ENCODE measurements at regions not wholly inside any gene's neighbourhood (a gene's known extent, or its start where the extent isn't known, plus 50 kb on each side); places are given as distances from the start of the nearest gene placed in this dataset.

DNA sequence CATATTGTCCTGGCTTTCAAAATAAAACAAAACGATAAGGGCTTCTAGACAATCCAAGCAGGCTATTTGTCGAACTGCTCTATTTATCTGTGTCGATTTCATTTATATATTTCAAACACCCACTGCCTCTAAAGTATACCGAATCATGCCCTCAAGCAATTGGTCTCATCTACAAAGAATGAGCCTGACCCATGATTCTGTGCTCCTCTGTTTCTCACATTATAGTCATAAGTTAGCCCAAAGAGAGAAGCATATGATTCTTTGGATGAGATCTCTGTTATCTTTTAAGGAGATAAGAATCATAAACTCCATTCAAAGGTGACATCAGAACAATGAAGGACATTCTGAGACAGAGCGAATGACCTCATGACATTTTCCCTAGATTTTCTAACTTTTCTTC is 191.1 kb downstream of the MAP2K6 start:
- DNase-seq, result no peak

DNA sequence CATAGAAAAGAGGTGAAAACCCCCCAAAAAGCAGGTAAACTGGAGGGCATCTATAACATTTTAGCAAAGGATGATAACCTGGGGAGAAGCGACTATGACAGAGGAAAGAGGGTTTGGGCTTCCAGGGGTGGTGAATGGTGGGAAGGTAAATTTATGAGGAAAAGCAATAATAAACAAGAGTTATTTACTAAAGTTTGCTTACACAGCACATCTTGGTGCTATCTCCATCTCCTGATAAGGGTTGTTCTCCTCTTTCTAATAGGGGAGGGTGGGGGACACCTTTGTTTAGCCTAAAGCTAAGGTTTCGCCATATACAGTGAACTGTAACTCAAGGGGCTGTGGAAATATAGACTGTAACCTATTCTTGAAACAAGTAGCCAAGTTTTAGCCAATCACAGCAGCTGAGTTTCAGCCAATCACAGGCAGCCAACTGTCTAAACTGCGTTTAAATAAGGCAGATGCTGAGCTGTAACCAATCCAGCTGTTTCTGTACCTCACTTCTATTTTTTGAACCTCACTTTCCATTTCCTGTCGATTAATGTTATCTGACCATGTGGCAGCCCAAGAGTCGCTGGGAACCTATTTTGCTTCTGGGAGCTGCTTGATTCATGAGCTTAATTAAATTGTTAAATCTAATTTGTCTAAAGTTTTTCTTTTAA is 191.8 kb downstream of the MAP2K6 start:
- no peak for DNase-seq

DNA sequence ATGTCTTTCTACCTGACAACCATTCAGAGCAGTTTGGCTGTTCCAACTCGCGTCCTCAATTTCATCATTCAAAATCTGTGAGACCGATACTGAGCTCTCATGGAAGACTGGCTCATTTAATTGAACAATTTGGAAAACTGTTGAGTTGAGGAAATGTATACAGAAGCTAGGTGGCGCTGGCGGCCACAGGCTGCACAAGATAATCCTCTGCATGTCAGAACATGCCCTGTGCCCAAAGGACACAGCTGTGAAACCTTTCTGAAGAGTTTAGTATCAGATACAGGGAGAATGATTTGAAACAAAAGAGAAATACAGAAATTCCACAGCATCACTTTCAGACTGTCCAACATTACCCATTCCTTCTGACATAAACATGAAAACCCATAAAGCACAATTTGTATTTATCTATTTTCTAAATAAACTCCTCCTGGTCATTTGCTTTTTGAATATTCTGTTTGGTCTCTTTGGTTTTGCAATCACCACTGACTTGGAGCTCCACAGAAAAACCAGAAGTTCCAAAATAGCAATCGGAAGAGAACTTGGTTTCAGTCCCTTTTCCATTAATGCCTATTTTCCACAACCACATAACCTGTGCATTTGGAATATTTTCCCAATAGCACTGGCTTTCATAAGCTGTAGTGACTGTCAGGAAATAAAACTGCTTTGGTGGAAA is 192.8 kb downstream of the MAP2K6 start:
- DNase-seq, result peak; percentile 88

DNA sequence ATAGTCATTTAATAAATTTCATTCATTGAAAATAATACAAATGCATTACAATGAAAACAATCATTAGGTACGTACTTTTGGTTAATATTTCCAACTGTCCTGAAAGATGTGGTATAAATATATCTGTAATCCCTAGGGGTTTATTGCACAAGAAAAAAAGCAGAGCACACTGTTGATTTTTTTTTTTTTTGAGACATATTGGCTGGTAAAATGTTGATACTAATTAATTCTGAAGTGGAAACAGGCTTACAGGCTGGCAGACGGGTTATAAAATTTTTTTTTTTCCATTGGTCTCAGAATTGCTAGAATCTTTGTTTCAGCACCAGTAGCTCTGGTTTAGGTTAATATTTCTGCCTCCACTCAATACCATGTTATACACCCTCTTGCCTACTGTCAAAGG is 193.6 kb downstream of the MAP2K6 start:
- DNase-seq, result no peak

DNA sequence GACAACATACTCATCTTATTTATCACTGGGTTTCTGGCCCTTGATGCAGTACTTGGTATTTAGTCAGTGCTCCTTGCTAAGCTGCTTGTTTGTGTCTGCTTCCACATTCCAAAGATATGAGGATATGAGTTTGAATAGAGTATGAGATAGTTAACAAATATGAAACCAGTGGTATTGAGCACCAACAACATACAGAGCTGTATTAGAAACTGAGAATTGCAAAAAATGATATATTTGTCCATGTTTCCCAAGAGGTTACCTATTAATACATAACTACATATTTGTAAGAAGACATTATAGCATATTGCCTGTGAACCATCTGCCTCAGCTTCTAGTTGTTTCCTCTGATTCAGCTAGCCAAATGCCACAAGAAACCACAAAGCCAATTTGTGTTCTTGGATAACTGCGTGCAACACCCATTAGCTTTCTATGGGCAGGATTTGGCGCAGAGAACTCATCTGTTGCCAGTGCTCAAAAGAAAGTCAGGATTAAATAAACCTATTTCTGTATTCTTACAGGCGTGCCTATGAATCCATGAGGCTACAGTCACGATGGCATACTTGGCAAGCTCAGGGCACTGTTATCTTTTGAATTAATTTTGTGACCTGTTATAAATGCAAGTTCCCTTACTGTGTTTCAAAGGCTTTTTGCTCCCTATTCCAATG is 194.4 kb downstream of the MAP2K6 start:
- peak; percentile 91 for DNase-seq

DNA sequence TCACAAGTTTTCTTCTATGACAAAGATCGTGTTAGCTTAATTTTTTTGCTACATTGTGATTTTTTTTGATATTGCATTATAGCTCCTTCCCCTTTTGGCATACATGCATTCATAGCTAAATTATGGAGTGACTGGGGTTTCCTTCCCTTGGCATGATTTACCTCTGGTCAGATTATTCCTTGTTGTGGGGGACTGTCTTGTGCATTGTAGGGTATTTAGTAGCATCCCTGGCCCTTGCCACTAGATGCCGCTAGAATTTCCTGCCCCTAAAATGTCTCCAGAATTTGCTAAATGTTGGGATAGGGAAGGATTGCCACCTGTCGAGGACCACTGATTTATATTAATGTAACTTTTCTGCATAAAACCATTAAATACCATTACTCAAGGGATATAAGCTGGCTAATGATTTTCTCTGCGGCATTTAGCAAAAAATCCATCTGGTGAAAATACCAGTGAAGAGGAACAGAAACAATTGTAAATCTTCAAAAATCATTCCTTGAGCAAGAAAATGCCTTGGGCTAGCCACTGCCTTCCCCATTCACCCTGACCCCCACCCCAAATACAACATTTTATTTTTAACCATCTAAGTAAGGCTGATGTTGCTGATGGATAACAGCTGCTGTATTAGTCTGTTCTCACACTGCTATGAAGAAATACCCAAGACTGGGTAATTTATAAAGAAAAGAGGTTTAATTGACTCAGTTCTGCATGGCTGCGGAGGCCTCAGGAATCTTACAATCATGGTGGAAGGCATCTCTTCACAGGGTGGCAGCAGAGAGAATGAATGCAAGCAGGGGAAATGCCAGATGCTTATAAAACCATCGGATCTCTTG is 195.2 kb downstream of the MAP2K6 start:
- peak; percentile 49 for DNase-seq

DNA sequence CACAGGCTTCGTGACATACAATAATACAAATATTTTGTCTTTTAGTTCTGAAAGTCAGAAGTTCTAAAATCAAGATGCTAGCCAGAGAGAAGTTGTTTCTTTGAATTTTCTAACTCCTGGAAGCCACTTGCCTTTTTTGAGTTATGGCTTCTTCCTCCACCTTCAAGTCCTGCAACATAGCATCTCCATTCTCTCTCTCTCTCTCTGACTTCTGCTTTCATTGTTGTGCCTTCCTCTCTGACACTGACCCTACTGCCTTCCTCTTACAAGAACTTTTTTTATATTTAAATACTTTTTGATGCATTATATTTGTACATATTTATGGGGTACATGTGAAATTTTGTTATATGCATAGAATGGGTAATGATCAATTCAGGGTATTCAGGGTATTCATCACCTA is 205.9 kb downstream of the MAP2K6 start:
- DNase-seq, result no peak

DNA sequence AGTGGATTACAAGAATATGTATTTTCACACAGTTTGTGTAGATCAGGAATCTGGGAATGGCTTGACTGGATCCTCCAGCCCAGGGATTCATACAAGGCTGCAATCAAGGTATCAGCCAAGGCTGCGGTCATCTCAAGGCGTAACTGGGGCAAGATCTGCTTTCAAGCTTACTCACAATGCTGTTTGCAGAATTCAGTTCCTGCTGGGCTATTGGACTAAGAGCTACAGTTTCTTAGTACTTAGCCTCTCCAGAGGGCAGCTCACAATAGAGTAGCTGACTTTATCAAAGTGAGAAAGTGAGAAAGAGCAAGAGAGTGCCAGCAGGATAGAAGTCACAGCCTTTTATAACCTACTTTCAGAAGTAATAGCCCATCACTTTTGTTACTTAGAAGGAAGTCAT is 211.0 kb downstream of the MAP2K6 start:
- no peak for DNase-seq

DNA sequence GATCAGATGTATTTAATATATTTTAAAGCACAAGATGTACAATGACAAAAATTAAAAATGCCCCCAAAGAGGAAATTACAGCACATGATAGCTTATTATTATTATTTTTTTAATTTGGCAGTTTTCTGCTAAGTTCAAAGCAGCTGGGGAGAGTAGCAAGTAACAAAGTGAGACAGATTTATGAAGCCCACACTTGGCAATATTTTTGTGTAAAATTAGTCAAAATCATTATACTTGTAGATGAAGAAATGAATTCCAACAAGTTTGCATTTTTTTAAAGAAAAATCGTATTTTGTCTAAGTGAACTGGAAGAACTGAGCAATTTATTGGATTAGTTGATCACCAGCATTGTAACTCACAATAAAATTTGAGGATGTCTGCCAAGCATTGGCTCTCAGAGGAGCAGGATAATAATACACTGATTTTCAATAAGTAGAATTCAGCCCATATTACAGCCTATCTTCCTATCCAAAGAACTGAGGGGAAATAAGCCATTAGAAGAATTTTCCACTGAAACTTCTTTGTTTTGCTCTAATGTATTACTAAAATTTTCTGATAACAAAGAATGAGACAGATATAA is 215.6 kb downstream of the MAP2K6 start:
- DNase-seq, result no peak

DNA sequence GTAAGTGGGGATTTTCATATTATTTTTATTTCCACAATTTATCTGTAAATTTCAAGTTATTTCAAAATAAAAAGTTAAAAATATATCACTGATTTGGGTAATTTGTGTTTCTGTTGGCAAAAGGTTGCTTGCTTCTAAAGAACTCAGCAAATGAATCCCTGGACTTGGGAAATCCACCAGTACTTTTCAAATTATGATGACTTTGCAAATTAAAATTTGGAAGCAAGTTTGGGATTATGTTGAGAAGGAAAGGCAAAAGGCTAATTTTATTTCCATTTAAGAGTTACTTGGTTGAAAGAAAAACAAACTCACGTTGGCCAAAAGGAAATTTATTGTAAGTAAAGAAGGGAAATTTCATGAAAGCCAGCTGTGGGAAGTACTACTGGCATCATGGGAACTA is 220.3 kb downstream of the MAP2K6 start:
- no peak for DNase-seq

DNA sequence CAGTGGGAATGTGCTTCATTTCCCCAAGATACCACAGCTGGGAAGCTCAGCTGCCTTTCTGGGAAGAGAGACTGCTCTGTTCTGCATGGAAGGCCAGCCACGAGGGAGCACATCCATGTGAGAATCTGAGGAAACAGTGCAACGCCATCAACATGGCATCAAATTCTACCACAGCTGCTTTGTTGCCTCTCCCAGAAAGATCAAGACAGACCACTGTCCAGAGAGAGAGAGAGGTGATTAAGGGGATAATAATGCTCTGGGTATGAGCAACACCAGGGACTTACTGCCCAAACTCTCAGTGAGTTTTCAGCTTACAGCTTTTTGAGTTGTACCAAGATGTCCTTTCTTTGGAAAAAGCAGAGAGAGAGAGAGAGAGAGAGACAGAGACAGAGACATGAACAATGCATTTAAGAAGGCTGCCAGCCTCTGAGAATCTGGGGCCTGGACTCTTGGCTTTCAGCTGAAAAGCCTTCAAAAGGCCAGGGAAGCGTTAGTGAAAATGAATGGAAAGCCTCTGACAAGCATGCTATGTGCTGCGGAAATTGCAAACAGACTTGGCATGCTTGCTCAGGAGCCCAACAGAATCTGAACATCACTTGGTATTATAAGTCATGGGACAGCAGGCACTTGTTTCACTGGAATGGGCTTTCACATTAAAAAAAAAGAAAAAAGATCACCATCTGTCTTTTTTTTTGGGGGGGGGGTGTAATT is 223.1 kb downstream of the MAP2K6 start:
- DNase-seq, result peak; percentile 14

DNA sequence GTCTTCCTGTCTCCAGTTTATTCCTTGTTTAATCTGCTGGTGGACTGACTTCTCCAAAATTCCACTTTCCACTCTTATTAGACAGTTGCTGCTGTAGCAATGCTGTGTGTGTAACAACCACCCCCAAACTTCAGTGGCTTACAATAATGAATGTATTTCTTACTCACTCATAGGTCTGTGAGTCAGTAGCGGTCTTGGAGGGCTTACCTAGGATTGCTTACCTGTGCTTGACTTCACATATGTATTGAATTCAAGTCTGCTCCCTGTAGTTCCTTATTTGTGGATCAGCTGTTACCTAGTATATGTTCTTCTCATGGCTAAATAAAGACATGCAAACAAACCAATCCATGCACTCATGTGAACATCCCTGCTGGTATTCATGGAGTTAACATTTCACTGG is 224.6 kb downstream of the MAP2K6 start:
- DNase-seq, result no peak

DNA sequence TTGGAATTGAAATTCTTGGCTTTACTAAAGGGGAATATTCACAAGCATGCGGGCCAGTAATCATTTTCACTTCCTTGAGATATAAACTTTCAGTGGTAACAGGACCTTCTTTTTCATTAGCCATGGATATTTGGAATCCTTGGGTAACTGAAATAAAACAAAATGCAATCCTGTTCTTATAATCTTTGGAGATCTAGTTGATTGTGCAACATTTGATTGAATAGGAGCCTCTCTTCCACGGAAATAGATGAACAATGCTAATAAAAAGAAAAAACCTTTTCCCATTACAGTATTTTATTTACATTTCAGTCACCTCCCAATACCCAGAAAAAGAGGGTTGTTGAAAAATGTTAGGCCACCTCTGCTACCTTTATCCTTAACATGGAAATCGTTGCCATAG is 225.6 kb downstream of the MAP2K6 start:
- no peak for DNase-seq

DNA sequence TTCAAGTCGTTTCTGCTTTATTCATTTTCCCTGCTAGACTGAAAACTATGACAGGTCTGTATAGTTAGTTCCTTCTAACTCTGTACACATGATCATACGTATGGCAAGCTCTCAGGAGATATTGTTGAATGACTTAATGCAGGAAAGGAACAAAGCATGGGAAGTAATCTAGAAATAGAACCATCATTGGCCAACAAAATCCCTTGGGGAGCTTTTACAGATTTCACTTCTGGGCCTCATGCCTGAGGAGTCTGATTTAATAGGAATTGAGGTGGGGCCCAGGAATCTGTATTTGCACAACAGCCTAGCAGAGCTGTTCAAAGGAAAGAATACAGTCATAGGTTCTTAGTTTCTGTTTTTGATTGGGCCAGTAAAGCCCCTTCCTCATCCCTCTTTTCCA is 229.2 kb downstream of the MAP2K6 start:
- DNase-seq, result no peak

DNA sequence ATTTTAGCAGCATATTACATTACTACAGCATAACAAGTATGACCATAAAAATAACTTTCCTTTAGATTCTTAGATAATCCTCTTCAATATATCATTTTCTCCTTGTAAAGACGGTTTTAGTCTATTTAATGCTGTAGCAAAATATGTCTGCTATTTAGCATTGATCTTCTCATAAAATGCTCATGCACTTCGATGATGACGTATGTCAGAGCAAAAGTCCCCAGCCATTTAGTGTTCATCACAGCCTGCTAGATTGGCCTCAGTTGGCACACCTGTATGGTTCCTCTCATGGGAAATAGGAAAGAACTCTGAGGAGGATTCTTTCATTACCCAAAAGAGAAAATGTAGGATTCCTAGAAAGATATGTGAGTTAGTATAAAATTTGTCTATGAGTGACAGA is 232.2 kb downstream of the MAP2K6 start:
- DNase-seq, result no peak

DNA sequence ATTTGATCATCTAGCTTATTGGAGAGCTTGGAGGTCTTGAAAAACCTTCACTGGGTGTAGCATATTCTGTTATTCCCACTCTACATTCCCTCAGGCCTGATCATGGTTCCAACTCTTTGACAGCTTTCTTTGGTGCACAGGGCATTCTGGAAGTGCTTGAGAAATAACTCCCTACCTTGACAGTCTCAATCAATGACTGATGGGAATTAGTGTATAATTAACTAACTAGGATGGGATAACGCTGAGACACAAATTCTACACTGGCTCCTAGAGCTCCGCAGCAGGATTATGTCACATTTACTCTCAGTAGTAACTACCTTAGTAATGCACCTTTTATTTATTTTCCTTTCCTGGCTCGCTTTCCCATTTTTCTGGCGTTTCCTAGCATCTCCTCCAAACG is 236.4 kb downstream of the MAP2K6 start:
- no peak for DNase-seq

DNA sequence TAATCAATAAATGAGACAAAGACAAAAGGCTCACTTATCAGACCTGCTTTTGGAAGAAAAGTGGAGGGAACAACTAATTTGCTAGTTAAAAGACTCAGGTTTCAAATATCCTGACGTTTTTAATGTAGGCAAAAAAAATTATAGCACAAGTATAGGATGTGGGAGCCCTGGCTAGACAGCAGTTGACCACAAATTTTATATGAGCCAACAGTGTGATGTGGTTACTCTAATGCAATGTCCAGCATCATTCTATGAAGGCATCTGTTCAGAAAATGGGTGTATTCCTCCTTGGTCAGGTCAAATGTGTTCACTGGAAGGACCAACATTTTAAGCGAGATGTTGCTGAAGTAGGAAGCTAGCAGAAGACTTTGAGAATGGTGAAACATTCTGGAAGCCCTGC is 237.4 kb downstream of the MAP2K6 start:
- DNase-seq, result no peak

DNA sequence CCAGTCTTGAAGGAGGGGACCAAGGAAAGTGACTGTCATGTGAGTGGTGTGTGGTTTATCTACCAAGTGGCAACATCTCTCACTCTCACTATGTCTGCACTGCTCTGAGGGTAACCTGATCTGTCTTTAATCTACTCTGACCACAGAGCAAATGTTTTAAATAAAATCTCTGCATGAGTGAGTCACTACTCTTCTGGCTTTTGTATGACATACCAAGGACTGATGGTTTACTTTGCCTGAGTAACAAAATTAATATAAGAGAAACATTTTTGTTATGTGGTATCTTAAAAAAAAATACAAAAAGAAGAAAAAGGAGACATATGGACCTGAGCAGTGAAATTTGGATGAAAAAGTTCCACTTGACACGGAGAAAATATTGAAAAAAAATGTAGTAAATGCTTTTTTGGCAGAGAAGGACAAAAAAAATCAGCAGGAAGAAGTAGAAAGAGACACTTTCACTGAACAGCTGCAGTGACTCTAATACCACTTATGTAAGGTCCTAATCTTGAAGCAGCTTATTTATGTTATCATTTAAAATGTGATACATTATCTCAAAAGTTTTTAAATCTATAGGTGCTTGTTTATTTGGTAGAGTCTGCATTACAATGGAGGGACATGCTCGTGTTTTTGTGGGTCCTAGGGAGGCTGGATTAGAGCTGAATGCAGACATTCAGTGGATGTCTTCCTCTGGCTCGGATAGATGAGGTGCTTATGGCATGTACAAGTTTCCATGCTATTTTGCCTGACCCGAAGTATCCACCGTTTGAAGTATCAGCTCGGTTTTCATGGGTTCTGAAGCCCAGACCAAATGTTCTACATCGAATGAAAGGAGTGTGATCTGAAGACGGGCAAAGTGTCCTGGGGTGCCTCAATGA is 240.7 kb downstream of the MAP2K6 start:
- DNase-seq, result peak; percentile 82

DNA sequence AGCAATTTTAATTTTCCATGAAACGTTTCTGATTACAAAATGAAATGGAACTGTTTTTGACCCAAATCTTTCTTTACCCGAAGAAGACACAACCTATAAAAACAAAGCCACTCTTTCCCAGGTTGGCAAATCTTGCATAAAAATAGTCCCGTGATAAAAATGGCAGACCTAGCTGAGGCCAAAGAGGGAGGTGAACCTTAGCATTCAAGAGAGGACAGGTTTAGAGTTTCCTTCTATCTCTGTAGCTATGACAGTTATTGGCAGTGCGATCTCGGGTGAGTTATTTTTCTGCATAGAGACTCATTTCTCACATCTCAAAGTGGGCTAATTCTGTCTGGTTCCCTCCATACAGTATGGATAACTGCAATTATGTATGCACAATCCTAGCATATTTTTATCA is 241.4 kb downstream of the MAP2K6 start:
- DNase-seq, result no peak

DNA sequence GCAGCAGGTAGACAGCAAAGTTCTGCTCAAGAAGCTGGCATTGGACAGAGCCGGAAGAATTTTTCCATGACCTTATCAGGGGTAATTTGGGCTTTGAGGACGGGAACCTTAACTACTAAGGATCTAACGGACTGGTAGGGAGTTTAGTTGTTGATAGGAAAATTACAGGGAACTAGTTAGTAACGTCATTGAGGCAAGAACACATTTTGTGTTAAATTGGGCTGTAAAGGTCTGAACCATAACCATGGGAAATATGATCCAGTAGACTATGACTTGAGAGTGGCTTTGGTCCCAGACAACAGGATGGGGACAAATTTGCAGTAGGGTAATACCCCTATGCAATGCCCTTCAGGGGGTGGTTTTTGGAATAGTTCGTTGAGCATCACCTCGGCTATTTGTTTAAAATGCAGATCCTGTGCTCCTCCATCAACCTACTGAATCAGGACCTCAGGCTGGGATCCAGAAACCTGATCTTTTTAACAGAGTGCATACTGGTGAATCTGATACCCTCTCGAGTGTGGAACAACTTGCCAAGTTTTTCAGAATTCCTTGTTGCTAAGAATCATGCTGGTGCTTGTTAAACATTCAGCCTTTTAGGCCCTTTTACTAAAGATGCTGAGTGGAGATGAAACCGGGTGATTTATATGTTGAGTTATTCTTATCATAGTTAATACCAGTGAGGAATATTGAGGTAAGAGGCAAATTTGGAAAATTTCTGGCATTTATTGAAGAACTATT is 255.1 kb downstream of the MAP2K6 start:
- no peak for DNase-seq

DNA sequence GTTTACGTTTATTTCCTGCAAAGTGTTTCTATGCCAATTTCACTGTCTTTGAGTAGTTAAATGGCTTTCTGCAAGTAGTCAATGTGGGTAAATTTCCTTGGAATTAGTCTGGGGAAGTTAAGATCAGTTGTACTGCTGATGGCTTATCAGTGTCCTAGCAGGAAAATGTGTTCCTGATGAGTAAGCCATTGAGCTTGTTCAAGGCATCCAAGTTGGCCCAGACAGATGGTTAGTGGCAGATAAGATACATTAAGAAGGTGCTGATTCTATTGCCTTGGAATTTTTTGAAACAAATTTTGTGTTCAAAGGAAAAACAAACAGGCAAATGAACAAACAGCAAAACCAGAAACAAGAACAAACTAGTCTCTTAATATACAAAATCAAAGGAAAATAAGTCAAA is 258.4 kb downstream of the MAP2K6 start:
- DNase-seq, result no peak

Data from kidney glomerular epithelial cell (primary cell).